Fibroblast of lung (primary cell): ENCODE measurements at regions not wholly inside any gene's neighbourhood (a gene's known extent, or its start where the extent isn't known, plus 50 kb on each side); places are given as distances from the start of the nearest gene placed in this dataset.

Source experiments
- DNase-seq, 2 donors: peaks; one replicate each; pipeline versions ENCODE4 v3.0.0 to v3.0.0-alpha.2; 2010; ENCODE audit warnings: low read depth in 2 of 2
- H2AFZ ChIP-seq: 2 replicates; pipeline ENCODE4 v1.5.1; 2012; ENCODE audit warnings: low read length, control low read depth, inconsistent platforms
- H3K27ac ChIP-seq: 2 replicates; pipeline ENCODE4 v1.5.1; 2011; ENCODE audit warnings: low read length, control low read depth; ENCODE audit not compliant: insufficient read depth
- H3K27me3 ChIP-seq: 2 replicates; pipeline ENCODE4 v1.5.1; 2011; ENCODE audit warnings: mild to moderate bottlenecking, low read length; ENCODE audit not compliant: control insufficient read depth, insufficient read depth
- H3K36me3 ChIP-seq: 2 replicates; pipeline ENCODE4 v1.5.1; 2011; ENCODE audit warnings: low read length; ENCODE audit not compliant: control insufficient read depth, insufficient read depth
- H3K4me1 ChIP-seq: 2 replicates; pipeline ENCODE4 v1.5.1; 2011; ENCODE audit warnings: low read length; ENCODE audit not compliant: control insufficient read depth, insufficient read depth; ENCODE audit errors: extremely low read depth
- H3K4me2 ChIP-seq: 2 replicates; pipeline ENCODE4 v1.5.1; 2011; ENCODE audit warnings: low read length, control low read depth; ENCODE audit not compliant: insufficient read depth; ENCODE audit errors: extremely low read depth
- H3K4me3 ChIP-seq, 4 experiments: fragments of 200-600 bp in 1 of 4; sonication (generic) in 1 of 4; replicated peaks in 1 of 4; 2 replicates each; pipeline ENCODE4 v1.5.1; 2011 to 2016; ENCODE audit warnings: low read length in 4 of 4, low read depth in 3 of 4, mild to moderate bottlenecking in 3 of 4, control low read depth in 2 of 4, inconsistent platforms in 1 of 4, mixed read lengths in 1 of 4; ENCODE audit not compliant: insufficient read depth in 1 of 4; ENCODE audit errors: control extremely low read depth in 1 of 4
- H3K79me2 ChIP-seq: 2 replicates; pipeline ENCODE4 v1.5.1; 2012; ENCODE audit warnings: mild to moderate bottlenecking, low read length, inconsistent platforms; ENCODE audit not compliant: control insufficient read depth, insufficient read depth
- H3K9ac ChIP-seq: 2 replicates; pipeline ENCODE4 v1.5.1; 2011; ENCODE audit warnings: mild to moderate bottlenecking, low read length, control low read depth; ENCODE audit not compliant: insufficient read depth
- H3K9me3 ChIP-seq: 2 replicates; pipeline ENCODE4 v1.5.1; 2012; ENCODE audit warnings: low read depth, low read length; ENCODE audit not compliant: control insufficient read depth, insufficient read depth
- H4K20me1 ChIP-seq: 2 replicates; pipeline ENCODE4 v1.5.1; 2011; ENCODE audit warnings: low read length; ENCODE audit not compliant: control insufficient read depth, insufficient read depth; ENCODE audit errors: extremely low read depth
- CTCF ChIP-seq, 2 donors: IDR thresholded peaks in 1 of 2; conservative IDR thresholded peaks in 1 of 2; 1 replicate in 1 of 2; 2 replicates in 1 of 2; pipeline ENCODE4 v1.5.1; 2011 to 2012; ENCODE audit warnings: low read length in 2 of 2, control low read depth in 1 of 2, inconsistent platforms in 1 of 2, low read depth in 1 of 2, mild to moderate bottlenecking in 1 of 2
- EZH2 ChIP-seq: IDR thresholded peaks from 2 replicates; pipeline ENCODE4 v1.5.1; 2012; ENCODE audit warnings: low read length, control low read depth, mild to moderate bottlenecking; ENCODE audit errors: missing control alignments

- Histone ChIP-seq H3K27me3 (no peaks in the 10 kb centered on the region), H4K20me1 (no peaks in the 10 kb centered on the region), H3K36me3 (no peaks in the 10 kb centered on the region), H3K79me2 (no peaks in the 10 kb centered on the region), H2AFZ (no peak overlapping the region), H3K27ac (no peak overlapping the region), H3K9ac (no peak overlapping the region), H3K4me2 (no peak overlapping the region), H3K4me3 (no peak overlapping the region), H3K9me3 (no peaks in the 10 kb centered on the region), H3K4me1 (no peaks in the 10 kb centered on the region)
- TF ChIP-seq EZH2 = no peak
- TF ChIP-seq CTCF (conservative IDR thresholded peaks at IDR 0.05 in 1 of 2, IDR thresholded peaks at IDR 0.05 in 1 of 2; ENCODE audit: low read depth in 1 of 2, low read length in 2 of 2) = no peak
- DNase-seq = no peak
Observed at GRCh38 chr1:167149793-167150491, 56.1 kb downstream of the STYXL2 start.

- H3K4me1 ChIP-seq = no peaks in the 10 kb centered on the region
- H3K27ac ChIP-seq = no peak overlapping the region
- no peak overlapping the region for H2AFZ ChIP-seq
- H4K20me1 ChIP-seq = no peaks in the 10 kb centered on the region
- no peak overlapping the region for H3K9ac ChIP-seq
- no peaks in the 10 kb centered on the region for H3K27me3 ChIP-seq
- no peak overlapping the region for H3K4me2 ChIP-seq
- no peaks in the 10 kb centered on the region for H3K9me3 ChIP-seq
- H3K36me3 ChIP-seq = no peaks in the 10 kb centered on the region
- H3K79me2 ChIP-seq = no peaks in the 10 kb centered on the region
- DNase-seq = no peak
- TF ChIP-seq CTCF (conservative IDR thresholded peaks at IDR 0.05 in 1 of 2, IDR thresholded peaks at IDR 0.05 in 1 of 2; ENCODE audit: low read depth in 1 of 2, low read length in 2 of 2) (no peak), EZH2 (no peak)
- no peak overlapping the region for H3K4me3 ChIP-seq
Observed at GRCh38 chr1:167150492-167150833, 56.6 kb downstream of the STYXL2 start.

GRCh38 chr1:167152192-167152876, 58.5 kb downstream of the STYXL2 start:
- no peaks in the 10 kb centered on the region for H3K79me2 ChIP-seq

More at GRCh38 chr1:167152192-167152876, 58.5 kb downstream of the STYXL2 start:
- H3K36me3 ChIP-seq = no peaks in the 10 kb centered on the region
- no peaks in the 10 kb centered on the region for H3K4me1 ChIP-seq
- H3K9me3 ChIP-seq = no peaks in the 10 kb centered on the region
- H4K20me1 ChIP-seq = no peaks in the 10 kb centered on the region
- no peak overlapping the region for H3K4me2 ChIP-seq
- H2AFZ ChIP-seq = no peak overlapping the region
- H3K9ac ChIP-seq = no peak overlapping the region
- H3K27me3 ChIP-seq = no peaks in the 10 kb centered on the region
- no peak for TF ChIP-seq CTCF (conservative IDR thresholded peaks at IDR 0.05 in 1 of 2, IDR thresholded peaks at IDR 0.05 in 1 of 2; ENCODE audit: low read depth in 1 of 2, low read length in 2 of 2)
- H3K27ac ChIP-seq = no peak overlapping the region
- DNase-seq = no peak
- no peak overlapping the region for H3K4me3 ChIP-seq
